ENCODE measurements at regions not wholly inside any gene's neighbourhood (a gene's known extent, or its start where the extent isn't known, plus 50 kb on each side); places are given as distances from the start of the nearest gene placed in this dataset.

DNA sequence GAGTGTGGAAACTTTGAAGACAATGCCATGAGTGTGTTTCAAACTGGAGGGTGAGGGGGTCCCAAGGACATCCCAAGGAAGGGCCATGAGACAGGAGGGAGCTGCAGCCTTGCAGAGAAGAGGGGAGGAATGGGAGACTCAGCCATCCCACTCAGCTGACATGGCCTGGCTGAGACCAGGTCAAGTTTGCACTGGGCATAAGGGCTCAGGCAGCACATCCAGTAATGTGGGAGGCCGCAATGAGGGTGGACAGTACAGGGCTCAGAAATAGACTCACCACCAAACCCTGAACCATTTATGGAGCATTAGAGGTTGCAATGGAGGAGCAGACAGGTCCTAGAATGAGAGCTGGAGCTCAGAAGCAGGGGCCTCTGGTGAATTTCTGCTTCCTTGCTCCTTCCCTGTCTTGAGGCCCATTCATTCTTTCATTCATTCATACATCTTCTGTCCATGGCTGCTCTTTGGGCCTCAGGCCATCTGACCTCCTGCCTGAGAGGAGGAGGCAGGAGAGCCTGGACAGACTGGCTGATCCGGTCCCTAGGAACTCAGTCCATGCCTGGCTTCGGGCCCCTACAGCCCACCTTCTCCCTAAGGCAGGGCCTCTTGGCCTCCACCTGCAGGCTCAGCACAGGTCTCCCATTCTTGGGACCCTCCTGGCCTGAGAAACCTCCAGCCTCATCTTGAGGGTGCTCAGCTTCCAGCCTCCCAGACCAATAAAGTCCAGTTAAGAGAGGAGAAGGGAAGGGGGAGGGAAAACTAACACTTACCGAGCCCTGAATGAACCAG lies 70.5 kb upstream of the CDH5 start:
- peaks cover 9% of the 10 kb centered on the region for H3K27me3 Mint-ChIP-seq
- H3K4me3 Mint-ChIP-seq = no peak overlapping the region
- POLR2A ChIA-PET = no interaction called here
- H3K36me3 Mint-ChIP-seq (ENCODE audit: low read depth) = no peaks in the 10 kb centered on the region
- no peaks in the 10 kb centered on the region for H3K9me3 Mint-ChIP-seq
- DNase-seq = peak; percentile 7
- CTCF ChIA-PET = no interaction called here
- H3K27ac Mint-ChIP-seq = no peak overlapping the region
- H3K4me1 Mint-ChIP-seq = peaks cover 9% of the 10 kb centered on the region

DNA sequence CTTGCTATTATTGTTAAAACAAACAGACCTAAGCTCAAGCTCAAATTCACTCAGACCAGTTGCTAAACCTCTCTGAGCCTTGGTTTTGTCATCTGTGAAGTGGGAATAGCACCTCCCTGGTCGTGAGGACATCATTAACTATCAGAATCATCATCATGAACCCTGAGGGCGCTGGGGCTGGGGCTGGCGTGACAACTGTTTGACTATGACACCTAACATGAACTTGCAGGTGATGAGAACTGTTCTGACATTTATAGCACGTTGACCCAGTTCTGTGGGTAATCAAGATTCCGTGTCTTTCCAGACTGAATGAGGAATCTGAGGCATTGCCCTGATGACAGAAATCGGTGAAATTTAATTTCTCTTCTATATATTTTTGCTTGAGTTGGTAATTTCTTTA lies 71.3 kb upstream of the CDH5 start:
- peaks cover 9% of the 10 kb centered on the region for H3K27me3 Mint-ChIP-seq
- no peak overlapping the region for H3K4me3 Mint-ChIP-seq
- no peaks in the 10 kb centered on the region for H3K9me3 Mint-ChIP-seq
- H3K4me1 Mint-ChIP-seq = peaks cover 9% of the 10 kb centered on the region
- H3K27ac Mint-ChIP-seq = no peak overlapping the region
- no peak for DNase-seq
- ChIA-PET CTCF (no interaction called here), POLR2A (no interaction called here)
- no peaks in the 10 kb centered on the region for H3K36me3 Mint-ChIP-seq (ENCODE audit: low read depth)

DNA sequence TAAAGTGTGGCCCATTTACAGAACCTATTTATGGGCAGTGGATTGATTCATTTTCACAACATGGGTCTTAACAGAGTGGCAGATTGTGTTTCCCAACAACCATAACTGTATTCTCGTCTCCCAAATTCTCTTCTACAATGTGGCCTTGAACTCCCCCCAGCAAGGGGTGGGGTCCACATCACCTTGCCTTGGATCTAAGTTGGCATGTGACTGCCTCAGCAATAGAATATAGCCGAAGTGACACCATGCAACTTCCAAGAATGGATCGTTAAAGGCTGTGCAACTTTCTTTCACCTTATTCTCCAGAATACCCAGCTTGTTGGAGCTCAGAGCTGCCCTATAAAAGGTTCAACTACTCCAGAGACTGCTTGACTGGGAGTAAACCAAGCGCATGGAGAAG lies 72.0 kb upstream of the CDH5 start:
- ChIA-PET CTCF (no interaction called here), POLR2A (no interaction called here)
- no peaks in the 10 kb centered on the region for H3K36me3 Mint-ChIP-seq (ENCODE audit: low read depth)
- H3K27me3 Mint-ChIP-seq = peaks cover 9% of the 10 kb centered on the region
- H3K27ac Mint-ChIP-seq = no peak overlapping the region
- H3K4me3 Mint-ChIP-seq = no peak overlapping the region
- peak; percentile 4 for DNase-seq
- peaks cover 6% of the 10 kb centered on the region for H3K4me1 Mint-ChIP-seq
- no peaks in the 10 kb centered on the region for H3K9me3 Mint-ChIP-seq

DNA sequence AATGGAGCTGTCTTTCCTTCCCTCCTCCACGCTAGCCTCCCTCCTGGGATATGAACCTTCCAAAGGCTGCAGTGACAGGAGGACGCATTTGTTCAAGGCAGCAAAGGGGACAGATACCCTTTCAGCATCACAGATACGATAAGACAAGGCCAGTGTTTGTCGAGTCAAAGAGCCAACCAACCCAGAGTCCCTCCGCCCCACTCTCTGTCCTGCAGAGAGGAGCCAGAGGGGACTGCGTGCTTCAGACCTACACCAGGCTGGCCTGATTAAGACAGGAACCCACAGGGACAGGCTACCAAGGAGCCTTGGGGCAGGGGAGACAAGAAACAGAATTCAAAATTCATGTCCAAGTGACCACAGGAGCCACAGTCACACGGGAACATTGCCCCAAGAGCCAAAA lies 72.6 kb upstream of the CDH5 start:
- peak; percentile 9 for DNase-seq
- ChIA-PET CTCF (no interaction called here), POLR2A (no interaction called here)
- no peaks in the 10 kb centered on the region for H3K36me3 Mint-ChIP-seq (ENCODE audit: low read depth)
- no peaks in the 10 kb centered on the region for H3K9me3 Mint-ChIP-seq
- no peak overlapping the region for H3K4me3 Mint-ChIP-seq
- no peaks in the 10 kb centered on the region for H3K4me1 Mint-ChIP-seq
- no peak overlapping the region for H3K27ac Mint-ChIP-seq
- H3K27me3 Mint-ChIP-seq = peaks cover 9% of the 10 kb centered on the region

DNA sequence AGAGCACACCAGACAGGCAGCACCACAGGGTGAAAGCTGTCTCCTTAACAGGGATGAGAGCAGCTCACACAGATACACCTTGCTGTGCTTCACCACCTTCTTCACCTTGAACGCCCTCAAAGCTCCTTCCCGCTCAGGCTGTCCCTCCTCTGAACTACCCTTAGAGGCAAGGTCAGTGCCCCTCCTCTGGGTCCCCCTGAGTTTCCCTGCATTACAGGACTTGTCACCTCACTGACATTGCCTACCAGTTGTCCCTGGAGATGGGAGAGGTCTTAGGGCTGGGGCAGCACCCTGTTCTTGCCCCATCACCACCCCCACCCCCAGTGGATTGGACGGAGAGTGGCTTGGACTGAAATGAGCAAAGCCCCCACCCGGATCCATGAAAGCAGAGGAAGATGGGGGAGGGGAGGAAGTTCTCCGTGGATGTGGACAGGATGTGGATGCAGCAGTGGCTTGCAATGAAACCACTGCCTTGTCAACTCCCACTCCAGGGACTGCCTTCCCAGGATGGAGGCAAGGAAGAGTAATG lies 73.2 kb upstream of the CDH5 start:
- Mint-ChIP-seq H3K36me3 (ENCODE audit: low read depth) (no peaks in the 10 kb centered on the region), H3K27me3 (peaks cover 9% of the 10 kb centered on the region), H3K4me1 (no peaks in the 10 kb centered on the region), H3K27ac (no peak overlapping the region), H3K9me3 (no peaks in the 10 kb centered on the region), H3K4me3 (no peak overlapping the region)
- peak; percentile 7 for DNase-seq
- ChIA-PET POLR2A (no interaction called here), CTCF (no interaction called here)

DNA sequence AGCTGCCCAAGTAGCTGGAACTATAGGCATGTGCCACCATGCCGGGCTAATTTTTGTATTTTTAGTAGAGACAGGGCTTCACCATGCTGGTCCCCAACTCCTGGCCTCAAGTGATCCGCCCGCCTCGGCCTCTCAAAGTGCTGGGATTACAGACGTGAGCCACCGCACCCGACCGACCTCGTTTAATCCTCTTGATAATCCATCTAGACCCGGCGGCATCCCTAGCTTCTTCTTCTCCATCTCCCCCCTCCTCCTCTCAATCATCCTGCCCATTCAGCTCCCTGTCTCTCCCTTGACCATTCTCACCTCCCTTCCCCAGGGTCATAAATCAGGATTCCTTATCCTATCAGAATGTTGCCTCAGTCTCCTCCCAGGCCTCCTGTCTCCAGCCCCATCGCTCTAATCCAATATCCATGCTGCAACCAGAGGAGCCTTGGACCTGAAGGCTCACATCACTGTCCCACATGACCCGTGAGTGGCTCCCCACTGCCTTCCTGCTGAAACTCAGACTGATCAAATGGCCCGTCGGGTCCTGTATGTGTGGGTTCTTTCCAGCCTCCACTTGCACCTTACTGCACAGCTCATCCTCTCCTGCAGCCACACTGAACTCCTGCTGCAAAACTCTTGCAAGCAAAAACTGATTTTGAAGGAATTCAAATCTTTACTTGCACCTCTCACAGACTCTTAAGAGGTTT lies 74.1 kb upstream of the CDH5 start:
- DNase-seq = no peak
- H3K4me3 Mint-ChIP-seq = no peak overlapping the region
- H3K9me3 Mint-ChIP-seq = no peaks in the 10 kb centered on the region
- CTCF ChIA-PET = no interaction called here
- H3K27me3 Mint-ChIP-seq = peaks cover 9% of the 10 kb centered on the region
- no peaks in the 10 kb centered on the region for H3K4me1 Mint-ChIP-seq
- no peak overlapping the region for H3K27ac Mint-ChIP-seq
- H3K36me3 Mint-ChIP-seq (ENCODE audit: low read depth) = no peaks in the 10 kb centered on the region
- POLR2A ChIA-PET = no interaction called here

DNA sequence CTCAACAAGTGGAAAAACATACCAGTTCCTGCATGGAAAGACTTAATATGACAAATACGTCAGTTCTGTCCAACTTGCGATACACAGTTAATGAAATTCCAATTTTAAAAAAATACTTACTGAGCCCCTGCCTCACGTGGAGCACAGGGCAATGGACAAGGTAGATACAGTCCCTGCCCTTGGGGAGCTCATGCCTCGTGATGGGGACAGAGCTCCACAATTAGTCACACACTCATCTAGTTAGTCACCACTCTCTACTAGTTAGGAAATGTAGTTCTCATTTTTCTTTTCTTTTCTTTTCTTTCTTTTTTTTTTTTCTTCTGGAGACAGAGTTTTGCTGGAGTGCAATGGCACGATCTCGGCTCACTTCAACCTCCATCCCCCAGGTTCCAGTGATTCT lies 74.7 kb upstream of the CDH5 start:
- Mint-ChIP-seq H3K9me3 (no peaks in the 10 kb centered on the region), H3K36me3 (ENCODE audit: low read depth) (no peaks in the 10 kb centered on the region), H3K27me3 (peaks cover 9% of the 10 kb centered on the region), H3K4me3 (no peak overlapping the region), H3K4me1 (no peaks in the 10 kb centered on the region), H3K27ac (no peak overlapping the region)
- ChIA-PET CTCF (no interaction called here), POLR2A (no interaction called here)
- no peak for DNase-seq

DNA sequence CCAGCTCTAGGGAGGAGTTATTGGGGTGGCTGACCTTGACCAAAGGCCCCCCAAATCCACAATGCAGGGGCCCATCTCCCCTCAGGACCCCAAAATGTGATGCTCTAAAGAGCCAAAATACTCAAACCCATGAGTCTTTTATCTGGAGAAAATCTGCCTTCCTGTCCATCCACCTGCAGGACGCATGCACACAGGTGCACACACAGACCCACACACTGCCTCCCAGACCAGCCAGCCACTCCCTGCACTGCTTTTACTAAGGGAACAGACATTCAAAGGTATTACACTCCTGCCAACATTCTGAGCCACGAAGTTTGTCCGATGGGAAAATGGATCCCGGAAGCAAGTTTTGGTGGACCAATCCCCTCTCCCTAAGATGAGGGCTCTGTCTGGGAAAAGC lies 76.1 kb upstream of the CDH5 start:
- no peaks in the 10 kb centered on the region for H3K9me3 Mint-ChIP-seq
- ChIA-PET POLR2A (no interaction called here), CTCF (no interaction called here)
- no peak for DNase-seq
- H3K4me3 Mint-ChIP-seq = no peak overlapping the region
- H3K27ac Mint-ChIP-seq = no peak overlapping the region
- peaks cover 9% of the 10 kb centered on the region for H3K27me3 Mint-ChIP-seq
- H3K4me1 Mint-ChIP-seq = no peaks in the 10 kb centered on the region
- H3K36me3 Mint-ChIP-seq (ENCODE audit: low read depth) = no peaks in the 10 kb centered on the region

DNA sequence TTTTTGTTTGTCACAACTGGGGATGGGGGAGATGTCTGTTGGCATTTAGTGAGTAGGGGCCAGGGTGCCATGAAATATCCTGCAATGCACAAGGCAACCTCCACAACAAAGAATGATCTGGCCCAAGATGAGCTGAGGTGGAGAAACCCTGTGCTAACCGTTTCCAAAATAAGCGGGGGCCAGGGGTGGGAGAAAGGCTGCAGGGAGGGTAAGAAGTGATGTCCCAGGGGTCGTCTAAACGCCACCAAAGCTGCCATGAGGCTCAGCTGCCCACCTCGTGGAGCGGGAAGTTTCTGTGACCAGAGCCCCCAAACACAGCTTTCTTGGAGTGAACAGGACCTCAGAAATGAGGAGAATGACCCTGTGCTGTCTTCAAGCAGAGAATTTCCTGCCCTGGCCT lies 76.5 kb upstream of the CDH5 start:
- H3K27me3 Mint-ChIP-seq = peaks cover 9% of the 10 kb centered on the region
- no peak overlapping the region for H3K27ac Mint-ChIP-seq
- H3K36me3 Mint-ChIP-seq (ENCODE audit: low read depth) = no peaks in the 10 kb centered on the region
- no peaks in the 10 kb centered on the region for H3K9me3 Mint-ChIP-seq
- ChIA-PET POLR2A (no interaction called here), CTCF (no interaction called here)
- H3K4me3 Mint-ChIP-seq = no peak overlapping the region
- H3K4me1 Mint-ChIP-seq = no peaks in the 10 kb centered on the region
- DNase-seq = no peak

DNA sequence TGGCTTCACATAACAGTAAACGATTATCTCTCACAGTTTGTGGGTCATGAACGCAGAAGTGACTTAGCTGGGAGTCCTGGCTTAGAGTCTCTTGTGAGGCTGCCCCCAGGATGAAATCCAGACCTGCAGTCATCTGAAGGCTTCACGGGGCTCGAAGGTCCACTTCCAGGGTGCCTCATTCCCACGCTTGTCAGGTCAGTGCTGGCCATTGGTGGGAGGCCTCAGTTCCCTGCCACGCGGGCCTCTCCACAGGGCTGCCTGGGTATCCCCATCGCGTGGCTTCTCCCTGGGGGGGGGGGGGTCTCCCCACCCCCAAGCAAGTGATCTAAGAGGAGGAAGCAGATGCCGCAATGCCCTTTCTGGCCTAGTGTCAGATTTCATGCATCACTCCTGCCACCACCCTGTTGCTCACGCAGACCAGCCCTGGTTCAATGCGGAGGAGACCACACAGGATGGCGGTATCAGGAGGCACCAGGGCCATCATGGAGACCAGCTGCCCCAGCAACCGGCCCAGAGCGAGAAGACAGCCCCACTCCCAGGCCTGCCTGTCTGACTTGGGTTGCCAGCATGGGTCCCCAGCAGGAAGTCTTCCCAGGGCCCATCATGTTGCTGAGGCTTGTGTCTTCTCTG lies 77.3 kb upstream of the CDH5 start:
- no peak overlapping the region for H3K4me3 Mint-ChIP-seq
- no peaks in the 10 kb centered on the region for H3K36me3 Mint-ChIP-seq (ENCODE audit: low read depth)
- POLR2A ChIA-PET = no interaction called here
- no peaks in the 10 kb centered on the region for H3K9me3 Mint-ChIP-seq
- no peak for DNase-seq
- no peak overlapping the region for H3K27ac Mint-ChIP-seq
- H3K4me1 Mint-ChIP-seq = no peaks in the 10 kb centered on the region
- CTCF ChIA-PET = no interaction called here
- peaks cover 6% of the 10 kb centered on the region for H3K27me3 Mint-ChIP-seq

DNA sequence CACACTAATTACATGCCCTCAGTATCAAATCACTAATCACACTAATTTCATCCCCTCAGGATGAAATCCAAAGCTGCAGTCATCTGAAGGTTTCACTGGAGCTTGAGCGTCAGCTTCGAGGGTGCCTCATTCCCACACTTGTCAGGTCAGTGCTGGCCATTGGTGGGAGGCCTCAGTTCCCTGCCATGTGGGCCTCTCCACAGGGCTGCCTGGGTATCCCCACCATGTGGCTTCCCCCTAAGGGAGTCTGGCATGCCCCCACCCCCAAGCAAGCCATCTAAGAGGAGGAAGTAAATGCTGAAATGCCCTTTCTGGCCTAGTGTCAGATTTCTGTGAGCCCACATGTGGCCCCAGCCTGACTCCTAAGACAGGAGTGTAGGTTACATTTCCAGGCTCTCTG lies 78.6 kb upstream of the CDH5 start:
- POLR2A ChIA-PET = no interaction called here
- DNase-seq = peak; percentile 7
- no peak overlapping the region for H3K27ac Mint-ChIP-seq

DNA sequence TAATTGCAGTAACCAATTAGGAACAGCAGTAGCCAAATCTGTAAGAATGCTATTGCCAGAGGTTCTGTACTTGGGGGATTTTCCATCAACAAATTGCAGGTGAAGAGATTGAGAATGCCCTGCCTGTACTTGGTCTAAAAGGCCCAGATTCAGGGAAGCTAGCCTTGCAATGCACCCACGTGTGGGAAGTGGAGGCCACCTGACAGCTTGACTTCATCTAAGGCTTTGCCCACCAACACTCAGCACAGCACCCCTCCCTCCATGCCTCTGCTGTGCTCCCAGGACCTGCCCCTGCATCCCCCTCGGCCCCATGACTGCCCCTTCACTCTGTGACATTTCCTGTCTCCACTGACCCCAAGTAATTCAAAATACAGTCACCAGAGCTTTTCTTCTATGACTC lies 79.1 kb upstream of the CDH5 start:
- CTCF ChIA-PET = no interaction called here
- H3K27me3 Mint-ChIP-seq = peaks cover 7% of the 10 kb centered on the region
- H3K9me3 Mint-ChIP-seq = no peaks in the 10 kb centered on the region
- H3K27ac Mint-ChIP-seq = no peak overlapping the region
- POLR2A ChIA-PET = no interaction called here
- DNase-seq = no peak
- H3K4me1 Mint-ChIP-seq = no peaks in the 10 kb centered on the region
- no peak overlapping the region for H3K4me3 Mint-ChIP-seq
- H3K36me3 Mint-ChIP-seq (ENCODE audit: low read depth) = no peaks in the 10 kb centered on the region

More for the DNA sequence above, 78.6 kb upstream of the CDH5 start:
- CTCF ChIA-PET = no interaction called here
- no peaks in the 10 kb centered on the region for H3K9me3 Mint-ChIP-seq
- H3K4me1 Mint-ChIP-seq = no peaks in the 10 kb centered on the region
- no peak overlapping the region for H3K4me3 Mint-ChIP-seq
- H3K27me3 Mint-ChIP-seq = peaks cover 5% of the 10 kb centered on the region
- no peaks in the 10 kb centered on the region for H3K36me3 Mint-ChIP-seq (ENCODE audit: low read depth)

DNA sequence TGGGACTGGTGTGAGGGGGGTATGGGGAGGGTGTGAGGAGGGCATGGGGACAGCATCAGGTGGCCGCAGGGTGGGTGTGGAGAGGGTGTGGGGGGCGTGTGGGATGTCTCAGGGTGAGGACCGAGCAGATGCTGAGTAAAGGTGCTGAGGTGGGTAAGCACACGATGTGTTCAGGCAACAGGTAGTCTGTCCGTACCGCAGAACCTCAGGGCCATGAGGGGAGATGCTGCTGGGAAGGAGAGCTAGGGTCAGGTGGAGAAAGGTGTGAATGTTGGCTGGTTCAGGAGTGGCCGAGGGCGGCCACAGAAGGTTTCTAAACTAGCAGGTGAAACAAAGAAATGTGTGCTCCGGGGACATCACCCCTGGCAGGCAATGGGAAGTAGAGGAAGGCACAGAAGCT lies 80.0 kb upstream of the CDH5 start:
- H3K36me3 Mint-ChIP-seq (ENCODE audit: low read depth) = no peaks in the 10 kb centered on the region
- peaks cover 12% of the 10 kb centered on the region for H3K27me3 Mint-ChIP-seq
- no peak overlapping the region for H3K27ac Mint-ChIP-seq
- H3K9me3 Mint-ChIP-seq = no peaks in the 10 kb centered on the region
- DNase-seq = no peak
- POLR2A ChIA-PET = no interaction called here
- no peaks in the 10 kb centered on the region for H3K4me1 Mint-ChIP-seq
- H3K4me3 Mint-ChIP-seq = no peak overlapping the region
- CTCF ChIA-PET = no interaction called here

All from activated CD4-positive, alpha-beta memory T cell treated with anti-CD3 and anti-CD28 coated beads, Interleukin-2, amount 10 ng/mL, durations not matched to agents 7 days and 5 days (primary cell).